Stimulated activated CD8-positive, alpha-beta memory T cell treated with anti-CD3 and anti-CD28 coated beads, Interleukin-15, amount 100 ng/mL, for 48 hours (primary cell): ENCODE measurements at regions not wholly inside any gene's neighbourhood (a gene's known extent, or its start where the extent isn't known, plus 50 kb on each side); places are given as distances from the start of the nearest gene placed in this dataset.

Experiments used
- DNase-seq, 2 donors: peaks; one replicate each; pipeline ENCODE4 v3.0.0-alpha.2; 2020; ENCODE audit warnings: low read depth in 2 of 2

GRCh38 chr14:66405158-66405557, 81.0 kb upstream of the CCDC196 start:
- DNase-seq, result no peak

GRCh38 chr14:66413901-66414300, 72.3 kb upstream of the CCDC196 start:
- no peak for DNase-seq

DNA sequence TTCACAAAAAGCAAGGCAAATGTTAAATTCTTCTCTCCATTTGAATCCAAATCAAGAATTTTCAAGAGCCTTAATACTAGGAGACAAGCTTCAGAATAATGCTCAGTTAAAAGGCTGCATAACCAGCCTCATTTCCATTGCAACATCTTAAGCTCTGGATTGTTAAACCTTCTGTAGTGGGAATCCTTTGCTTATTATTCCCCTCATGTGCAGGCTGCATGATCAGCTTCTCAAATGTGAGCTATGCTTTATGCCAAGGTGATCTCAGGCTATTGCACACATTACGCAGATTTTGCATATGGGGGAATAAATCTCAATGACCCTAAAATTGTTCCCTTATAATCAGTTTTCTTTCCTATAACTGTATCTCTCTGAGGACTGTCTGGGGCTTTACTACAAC, 71.7 kb upstream of the CCDC196 start:
- DNase-seq, result no peak

- DNase-seq, result no peak
Observed at GRCh38 chr14:66420251-66421006, 65.7 kb upstream of the CCDC196 start.

DNA sequence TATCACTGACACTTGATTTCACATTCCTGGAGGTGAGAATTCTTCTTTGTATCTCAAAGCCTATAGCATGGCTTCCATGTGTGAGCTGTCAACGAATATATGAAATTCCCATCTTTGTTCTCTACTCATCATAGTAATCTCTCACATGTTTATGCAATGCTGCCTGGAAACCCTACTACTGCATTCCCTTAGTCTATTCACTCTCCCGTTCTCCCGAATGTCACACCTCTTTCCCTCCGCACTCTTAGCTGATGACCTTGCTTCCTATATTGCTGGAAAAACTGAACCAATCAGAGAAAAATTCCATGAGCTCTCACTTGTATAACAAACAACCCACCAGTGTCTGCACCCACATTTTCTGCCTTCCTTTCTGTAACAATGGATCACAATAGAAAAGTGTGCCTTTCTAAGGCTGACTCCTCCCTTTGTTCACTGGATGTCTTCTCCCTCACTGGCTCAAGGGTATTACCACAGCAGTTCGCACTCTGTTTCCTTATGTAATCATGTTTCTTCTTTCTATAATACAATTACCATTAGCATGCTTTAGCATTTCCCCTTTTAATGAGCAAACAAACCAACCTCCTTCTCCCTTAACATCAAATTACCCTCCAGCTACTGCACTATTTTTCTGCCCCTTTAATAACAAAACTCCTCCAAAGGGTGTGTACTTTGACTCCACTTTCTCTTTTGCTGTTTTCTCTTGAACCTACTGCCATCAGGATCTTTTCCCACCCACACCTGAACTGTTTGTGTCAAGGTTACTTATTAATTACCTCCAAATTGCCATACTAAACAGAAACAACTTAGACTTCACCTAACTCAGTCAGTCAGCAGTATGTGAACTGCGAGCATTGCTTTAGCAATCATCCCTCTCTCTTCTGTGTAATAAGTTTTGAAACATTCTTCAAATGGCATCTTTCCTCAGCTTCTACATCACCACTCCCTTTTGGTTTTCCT, 63.9 kb upstream of the CCDC196 start:
- no peak for DNase-seq

- no peak for DNase-seq
Observed at GRCh38 chr14:66425402-66425801, 60.8 kb upstream of the CCDC196 start.

GRCh38 chr14:66426451-66426850, 59.7 kb upstream of the CCDC196 start:
- no peak for DNase-seq

DNA sequence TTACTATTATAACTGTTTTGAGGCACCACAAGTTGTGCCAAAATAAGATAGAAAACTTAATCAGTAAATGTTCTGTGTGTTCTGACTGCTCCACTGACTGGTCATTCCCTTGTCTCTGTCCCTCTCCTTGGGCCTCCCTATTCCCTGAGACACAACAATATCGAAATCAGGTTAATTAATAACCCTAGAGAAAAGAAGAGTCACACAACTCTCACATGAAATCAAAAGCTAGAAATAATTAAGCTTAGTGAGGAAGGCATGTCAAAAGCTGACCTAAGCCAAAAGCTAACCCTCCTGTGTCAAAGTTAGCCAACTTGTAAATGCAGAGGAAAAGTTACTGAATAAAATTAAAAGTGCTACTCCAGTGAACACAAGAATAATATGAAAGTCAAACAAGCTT, 53.8 kb upstream of the CCDC196 start:
- DNase-seq, result no peak

DNA sequence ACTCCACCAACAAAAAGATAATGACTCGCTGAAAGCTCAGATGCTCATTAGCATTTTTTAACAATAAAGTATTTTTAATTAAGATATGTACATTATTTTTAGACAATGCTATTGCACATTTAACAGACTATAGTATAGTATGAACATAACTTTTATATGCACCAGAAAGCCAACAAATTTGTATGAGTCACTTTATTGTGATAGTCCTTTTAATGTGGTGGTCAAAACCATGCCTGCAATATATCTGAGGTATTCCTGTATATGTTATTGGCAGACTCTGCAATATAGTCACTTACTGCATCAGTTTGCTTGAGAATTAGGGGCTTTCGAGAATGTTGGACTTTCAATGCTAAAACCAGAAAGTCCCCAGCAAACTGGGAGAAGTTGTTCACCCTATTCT, 51.7 kb upstream of the CCDC196 start:
- no peak for DNase-seq

DNA sequence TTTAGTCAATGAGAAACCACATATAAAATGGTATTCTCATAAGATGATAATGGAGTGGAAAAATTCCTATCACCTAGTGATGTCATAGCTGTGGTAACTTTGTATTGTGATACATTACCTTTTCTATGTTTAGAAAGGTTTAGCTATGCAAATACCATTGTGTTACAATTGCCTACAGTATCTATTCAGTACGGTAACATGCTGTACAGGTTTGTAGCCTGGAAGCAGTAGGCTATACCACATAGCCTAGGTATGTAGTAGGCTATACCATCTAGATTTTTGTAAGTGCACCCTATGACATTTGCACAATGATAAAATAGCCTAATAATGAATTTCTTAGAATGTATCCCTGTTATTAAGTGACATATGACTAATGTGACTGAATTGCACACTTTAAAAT, 50.5 kb upstream of the CCDC196 start:
- no peak for DNase-seq
